ENCODE measurements at regions not wholly inside any gene's neighbourhood (a gene's known extent, or its start where the extent isn't known, plus 50 kb on each side); places are given as distances from the start of the nearest gene placed in this dataset.

DNA sequence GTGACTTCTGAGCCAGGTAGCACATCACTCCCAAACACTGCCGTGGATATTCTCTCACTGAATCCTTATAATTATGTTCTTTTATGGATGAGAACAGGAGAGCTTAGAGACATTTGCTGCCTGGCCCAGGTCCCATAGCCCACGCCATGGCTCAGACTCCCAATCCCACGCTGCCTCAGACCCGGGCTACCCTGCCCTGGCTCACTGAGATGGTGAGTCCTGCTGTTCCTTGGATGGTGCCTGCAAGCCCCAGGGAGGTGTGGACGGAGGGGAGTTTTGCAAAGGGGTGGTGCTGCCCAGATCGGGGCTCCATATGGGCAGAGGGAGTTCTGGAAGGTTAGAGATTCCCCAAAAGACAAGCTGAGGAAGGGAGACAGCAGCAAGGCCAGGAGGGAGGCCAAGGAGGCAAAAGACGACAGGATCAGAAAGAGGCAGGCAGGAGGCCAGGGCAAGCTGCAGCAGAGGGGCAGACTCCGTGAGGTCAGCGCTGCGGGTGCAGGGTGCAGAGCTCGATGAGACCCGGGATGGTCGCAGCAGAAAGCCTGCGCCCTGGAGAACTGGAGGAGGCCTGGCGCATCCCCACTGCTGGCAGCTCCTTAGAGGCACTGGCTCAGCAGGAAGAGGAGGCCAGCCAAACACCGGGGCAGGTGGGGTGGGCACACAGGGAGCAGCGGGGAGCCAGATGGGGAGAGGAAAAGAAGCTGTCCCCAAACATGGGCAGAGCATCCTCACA lies 95.7 kb upstream of the ALDH1A3 start:
- peak; percentile 39 for DNase-seq (ENCODE audit: low spot score)

DNA sequence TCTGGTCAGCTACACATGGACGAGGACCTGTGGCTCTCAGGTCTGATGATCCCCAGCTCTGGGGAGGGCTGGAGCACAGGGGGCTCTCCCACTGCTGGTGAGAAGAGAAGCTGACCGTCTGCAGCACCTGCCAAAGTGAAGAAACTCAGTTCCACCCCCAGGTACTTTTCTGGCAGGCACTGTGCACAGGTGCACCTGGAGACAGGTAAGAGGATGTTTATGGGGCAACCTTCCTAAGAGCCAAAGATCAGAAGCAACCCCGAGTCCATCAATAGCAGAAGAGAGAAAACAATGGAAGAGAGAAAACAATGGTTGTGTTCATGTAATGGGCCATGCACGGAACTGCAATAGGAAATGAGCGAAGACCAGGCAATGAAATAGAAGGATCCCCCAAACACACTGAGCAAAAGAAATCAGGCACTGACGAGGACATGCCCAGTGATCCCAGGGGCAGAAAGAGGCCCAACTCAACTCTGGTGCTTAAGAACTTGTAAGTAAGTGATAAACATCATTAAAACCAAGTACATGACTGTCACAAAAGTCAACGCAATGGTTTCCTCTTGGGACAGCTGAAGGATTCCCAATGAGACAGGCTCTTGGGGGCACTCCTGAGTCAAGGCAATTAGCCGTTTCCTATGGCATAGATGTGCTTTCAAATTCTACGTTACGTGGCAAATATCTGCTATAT lies 95.0 kb upstream of the ALDH1A3 start:
- DNase-seq (ENCODE audit: low spot score): peak; percentile 16

DNA sequence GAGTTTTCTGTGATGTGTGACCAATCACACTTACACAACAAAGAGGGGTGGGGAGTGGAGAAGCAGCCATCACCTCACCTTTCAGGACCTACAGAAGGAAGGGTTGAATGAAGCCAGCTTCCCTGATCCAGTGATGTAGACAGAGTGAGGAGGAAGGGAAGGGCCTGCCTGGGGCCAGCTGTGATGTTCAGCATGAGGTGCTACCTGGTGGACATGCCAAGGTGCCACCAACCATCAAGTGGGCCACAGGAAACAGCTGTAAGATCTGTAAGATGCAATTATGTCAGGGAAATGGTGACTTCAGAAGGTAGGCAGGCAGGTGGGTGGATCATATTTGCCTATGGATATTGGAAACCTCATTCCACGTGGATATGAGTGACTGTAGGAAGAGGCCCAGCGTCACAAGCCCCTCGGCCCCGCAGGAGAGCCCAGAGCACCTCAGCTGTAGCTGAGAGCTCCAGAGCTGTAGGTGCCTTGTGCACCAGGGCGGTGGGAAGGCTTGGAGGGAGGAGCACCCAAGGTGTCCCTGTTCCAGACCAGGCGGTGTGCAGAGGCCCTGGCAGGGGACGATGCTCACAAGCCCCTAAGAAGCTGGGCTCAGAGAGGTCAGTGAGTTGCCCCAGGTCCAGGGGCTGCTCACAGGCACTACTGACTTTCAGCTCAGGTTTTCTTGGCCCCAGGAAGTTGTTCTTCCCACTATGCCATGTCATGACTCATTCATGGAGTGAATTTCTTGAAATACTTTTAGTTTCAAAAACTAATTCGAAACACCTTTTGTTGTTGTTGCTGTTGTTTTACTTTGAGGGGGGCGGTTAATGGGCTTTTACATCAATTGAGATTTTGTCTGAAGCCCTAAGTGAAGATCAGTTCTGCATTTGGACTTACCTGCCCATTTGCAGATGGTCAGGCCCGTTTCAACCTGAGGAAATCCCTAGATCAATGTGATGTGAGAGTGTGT lies 94.2 kb upstream of the ALDH1A3 start:
- peak; percentile 33 for DNase-seq (ENCODE audit: low spot score)

DNA sequence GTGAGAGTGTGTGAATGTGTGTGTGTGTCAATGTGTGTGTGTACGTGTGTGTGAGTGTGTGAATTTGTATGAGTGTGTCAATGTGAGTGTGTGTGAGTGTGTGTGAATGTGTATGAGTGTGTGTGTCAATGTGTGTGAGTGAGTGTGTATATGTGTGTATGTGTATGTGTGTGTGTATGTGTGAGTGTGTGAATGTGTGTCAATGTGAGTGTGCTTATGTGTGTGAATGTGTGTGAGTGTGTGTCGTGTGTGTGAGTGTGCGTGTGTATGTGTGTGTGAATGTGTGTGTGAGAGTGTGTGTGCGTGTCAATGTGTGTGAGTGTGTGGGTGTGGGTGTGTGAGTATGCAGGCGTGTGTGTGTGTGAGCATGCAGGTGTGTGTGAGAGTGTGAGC lies 93.5 kb upstream of the ALDH1A3 start:
- peak; percentile 25 for DNase-seq (ENCODE audit: low spot score)

DNA sequence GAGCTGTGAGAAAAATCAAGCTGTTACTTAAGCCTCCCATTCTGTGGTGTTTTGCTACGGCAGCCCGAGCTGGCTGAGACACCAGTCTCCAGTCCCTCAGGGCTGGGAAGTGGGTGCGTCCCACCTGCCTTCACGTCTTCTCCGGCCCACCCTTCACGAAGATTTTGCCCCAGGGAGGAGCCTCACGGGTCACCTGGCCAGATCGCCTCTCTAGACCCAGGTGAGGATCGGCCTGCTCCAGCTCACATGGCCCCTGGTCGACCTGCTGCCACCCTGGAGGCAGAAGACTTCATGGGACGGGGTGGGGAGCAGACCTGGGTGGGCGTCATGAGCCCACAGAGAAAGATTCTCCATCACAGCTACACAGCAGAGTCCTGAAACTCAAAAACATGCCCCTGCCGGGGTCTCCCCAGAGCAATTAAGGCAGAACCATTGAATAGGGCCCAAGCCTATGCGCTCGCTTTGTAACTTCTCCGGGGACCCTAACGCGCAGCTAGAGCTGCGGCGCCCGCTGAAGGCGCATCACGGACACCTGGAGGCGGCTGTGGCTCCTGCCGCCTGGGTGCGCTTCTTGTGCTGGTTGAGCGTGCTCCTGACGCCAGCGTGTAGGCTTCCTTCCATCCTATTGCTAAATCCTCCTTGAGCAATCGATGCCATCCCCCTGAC lies 92.6 kb upstream of the ALDH1A3 start:
- DNase-seq (ENCODE audit: low spot score): peak; percentile 34

DNA sequence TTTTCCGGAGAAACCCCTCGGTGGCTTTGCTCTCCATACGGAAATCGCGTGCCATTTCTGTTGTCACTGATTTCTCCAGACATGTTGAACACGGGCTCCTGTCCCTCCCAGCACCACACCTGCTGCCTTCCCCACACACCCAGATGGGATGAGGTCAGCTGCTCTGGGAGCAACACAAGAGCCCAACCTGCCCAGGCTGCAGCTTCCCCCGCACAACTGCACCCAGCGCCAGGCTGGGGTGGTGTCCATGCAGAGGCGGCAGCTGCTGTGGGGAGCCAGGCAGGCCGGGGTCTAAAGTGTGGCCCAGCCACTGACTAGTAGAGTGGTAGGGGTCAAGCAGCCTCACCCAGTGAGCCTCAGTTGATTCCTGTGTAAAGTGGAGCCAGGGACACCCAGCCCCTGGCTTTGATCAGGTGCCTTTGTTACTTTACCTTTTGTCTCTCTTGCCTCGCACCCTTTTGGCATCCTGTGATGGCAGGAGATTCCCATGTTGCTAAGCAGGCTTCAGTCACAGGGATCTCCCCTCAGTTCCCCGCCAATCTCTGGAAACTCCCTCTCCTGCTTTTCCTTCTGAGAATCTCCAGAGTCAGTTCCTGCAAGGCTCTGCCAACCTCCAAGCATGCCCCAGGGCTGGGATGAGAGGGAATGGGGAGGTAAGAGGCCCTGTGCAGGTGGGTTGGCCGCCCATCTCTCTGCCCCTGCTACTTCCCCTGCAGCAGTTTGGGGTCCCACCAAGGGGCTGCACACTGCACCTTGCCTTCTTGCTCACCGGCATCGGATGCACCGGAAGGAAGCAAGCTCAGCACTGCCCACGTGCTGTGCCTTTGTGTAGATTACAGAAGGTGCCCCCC lies 91.8 kb upstream of the ALDH1A3 start:
- peak; percentile 38 for DNase-seq (ENCODE audit: low spot score)

DNA sequence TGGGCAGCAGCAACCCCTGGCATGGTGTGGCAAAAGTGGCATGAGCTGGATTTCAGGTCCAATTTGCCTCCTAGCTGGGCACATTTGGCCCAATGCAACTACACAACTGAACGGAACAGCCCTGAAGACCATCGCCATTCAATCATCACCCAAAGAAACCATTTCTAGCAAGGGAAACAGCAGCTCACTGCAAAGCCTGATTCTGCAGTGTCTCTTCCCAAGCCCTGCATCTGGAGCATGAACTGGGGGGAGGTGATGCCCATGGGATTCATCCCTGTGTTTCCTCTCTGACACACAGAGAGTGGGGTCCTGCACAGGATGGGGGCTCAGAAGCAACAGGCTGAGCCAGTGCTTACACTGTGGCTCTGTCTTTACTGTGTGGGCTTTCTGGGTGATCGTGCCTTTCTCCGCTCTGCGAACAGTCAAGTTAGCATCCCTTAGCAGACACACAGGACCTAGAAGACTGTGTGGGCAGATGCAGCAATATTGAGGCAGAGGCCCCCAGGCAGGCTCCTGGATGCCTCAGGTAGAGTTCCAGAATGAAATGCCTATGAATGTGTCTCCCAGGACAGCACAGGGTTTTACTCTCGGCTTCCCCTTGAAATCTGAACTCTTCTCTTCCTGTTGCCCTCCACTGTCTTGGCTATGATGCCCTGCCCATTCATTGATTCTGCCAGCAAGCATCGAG lies 91.1 kb upstream of the ALDH1A3 start:
- peak; percentile 34 for DNase-seq (ENCODE audit: low spot score)

DNA sequence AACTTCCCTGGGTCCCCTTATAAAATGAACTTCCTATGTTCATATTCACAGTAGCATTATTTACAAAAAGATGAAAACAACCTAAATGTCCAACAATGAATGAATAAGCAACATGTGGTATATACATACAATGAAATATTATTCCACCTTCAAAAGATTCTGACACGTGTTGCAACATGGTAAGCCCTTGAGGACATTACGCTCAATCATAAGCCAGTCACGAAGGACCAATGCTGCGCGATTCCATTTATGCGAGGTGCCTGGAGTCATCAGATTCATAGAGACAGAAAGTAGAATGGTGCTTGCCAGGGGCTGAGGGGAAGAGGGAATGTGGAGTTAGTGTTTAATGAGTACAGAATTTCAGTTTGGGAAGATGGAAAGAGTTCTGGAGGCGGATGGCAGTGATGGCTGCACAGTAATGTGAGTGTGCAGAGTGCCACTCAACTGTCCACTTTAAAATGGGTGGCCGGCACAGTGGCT lies 88.8 kb upstream of the ALDH1A3 start:
- DNase-seq (ENCODE audit: low spot score): peak; percentile 10

DNA sequence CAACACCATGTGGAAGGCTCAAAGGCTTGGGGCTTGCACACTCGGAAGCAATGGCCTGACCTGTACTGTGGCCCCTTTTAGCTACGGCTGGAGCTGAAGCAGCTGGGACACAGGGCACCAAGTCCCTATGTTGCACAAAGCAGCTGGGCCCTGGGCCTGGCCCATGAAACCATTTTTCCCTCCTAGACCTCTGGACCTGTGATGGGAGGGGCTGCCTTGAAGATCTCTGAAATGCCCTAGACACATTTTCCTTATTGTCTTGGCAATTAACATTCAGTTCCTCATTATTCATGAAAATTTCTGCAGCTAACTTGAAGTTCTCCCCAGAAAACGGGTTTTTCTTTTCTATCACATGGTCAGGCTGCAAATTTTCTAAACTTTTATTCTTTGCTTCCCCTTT lies 85.6 kb upstream of the ALDH1A3 start:
- peak; percentile 15 for DNase-seq (ENCODE audit: low spot score)

DNA sequence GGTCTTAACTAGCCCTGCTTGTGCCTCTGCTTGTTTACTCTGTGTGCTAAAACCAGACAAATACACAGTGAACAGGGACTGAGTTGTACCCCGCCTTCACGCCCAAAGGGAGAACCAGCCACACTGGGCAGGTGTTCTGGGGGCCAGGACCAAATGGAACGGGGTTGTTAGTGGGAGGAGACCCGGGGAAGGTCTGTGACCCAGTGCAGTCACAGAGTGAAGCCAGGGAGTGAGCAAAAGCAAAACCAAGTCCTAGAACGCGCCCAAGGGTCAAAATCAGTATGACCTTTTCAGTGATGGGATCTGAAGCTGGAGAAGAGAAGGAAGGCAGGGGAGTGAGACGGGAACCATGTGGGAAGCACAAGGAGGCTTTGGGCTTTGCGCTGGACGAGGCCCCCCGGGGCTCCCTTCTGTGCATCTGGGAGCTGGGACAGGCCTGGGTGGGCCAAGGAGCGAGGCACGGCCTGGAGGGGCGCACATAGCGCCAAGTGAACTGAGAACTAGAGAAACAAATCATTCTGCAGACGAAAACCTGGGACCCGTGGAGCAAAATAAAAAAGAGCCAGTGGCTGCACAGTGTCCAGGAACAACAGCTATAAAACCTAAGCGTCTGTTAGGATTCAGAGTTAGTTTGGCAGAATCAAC lies 78.3 kb upstream of the ALDH1A3 start:
- DNase-seq (ENCODE audit: low spot score): no peak

DNA sequence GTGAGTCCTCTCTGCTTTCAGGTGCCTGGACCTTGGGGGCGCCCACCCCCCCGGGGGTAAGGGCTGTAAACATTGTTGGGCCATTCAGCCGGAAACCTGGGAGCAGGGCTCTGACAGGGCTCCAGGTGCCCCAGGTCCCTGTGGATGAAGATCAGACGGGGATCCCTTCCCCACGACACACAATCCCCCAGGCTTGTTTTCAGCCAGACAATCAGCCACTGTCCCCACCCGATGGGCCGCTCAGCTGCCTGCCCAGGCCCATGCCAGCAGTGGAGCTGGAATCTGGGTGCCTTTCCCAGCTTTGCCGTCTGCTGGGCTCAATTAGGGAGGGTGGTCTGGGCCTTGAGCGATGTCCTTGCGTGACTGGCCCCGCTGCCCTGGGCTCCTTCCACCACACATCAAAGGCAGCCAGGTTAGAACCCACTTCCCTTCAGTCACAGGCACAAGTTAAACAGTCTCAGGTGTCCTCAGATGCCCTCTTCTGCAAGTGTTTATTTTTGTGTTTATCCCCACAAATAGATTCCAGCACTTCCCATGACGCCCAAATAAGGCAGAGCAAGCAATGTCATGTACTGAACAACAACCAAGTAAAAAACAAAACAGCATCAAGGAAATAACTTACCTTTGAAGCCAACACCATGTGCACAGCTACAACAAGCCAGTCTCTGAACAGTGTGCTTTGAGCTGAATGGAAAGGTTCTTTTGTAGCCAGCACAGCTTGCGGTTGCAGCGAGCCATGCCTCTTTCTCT lies 77.0 kb upstream of the ALDH1A3 start:
- no peak for DNase-seq (ENCODE audit: low spot score)

DNA sequence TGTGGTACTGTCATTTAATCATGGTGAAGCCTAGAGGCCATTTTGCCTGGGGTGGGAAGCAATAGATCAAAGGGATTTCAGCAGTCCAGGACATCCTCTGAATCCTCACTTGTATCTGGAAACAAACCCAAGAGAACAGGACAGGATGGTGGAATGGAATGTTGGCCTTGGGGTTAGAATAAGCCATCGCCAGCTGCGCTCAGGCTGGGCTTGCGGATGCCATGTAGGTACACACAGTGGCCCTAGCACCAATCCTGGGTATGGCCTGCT lies 76.5 kb upstream of the ALDH1A3 start:
- DNase-seq (ENCODE audit: low spot score): no peak

DNA sequence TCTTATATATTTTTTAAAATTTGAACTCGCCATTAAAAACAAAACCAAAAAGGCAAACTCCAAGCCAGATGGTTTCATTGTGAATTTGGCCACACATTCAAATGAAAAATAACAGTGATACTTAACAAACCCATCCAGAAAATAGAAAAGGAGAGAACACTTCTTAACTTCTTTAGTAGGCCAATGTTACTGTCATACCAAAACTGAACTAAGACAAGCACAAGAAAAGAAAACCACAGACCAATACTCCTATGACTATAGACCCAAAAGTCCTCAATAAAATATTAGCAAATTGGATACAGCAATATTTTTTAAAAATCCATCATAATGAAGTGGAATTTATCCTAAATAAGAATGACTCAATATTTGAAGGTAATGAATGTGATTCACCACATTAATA lies 73.5 kb upstream of the ALDH1A3 start:
- no peak for DNase-seq (ENCODE audit: low spot score)

DNA sequence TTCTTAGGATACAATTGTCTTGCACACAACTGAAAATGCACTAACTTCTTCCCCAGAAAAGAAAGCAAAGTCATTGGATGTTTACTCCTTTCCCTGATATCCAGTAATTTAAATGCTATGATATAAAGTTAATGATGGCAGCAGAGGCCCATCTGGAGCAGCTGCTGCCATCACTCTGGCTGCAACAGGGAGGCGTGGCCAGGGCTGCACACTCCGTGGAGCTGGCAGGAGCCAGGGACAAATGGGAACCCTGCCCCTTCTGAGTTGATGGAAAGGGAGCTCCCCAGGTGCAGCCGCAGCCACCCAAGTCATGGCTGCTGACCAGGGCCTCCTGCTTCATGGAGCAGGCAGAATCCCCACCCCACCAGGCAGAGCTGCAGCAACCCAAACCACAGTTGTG lies 72.6 kb upstream of the ALDH1A3 start:
- no peak for DNase-seq (ENCODE audit: low spot score)

DNA sequence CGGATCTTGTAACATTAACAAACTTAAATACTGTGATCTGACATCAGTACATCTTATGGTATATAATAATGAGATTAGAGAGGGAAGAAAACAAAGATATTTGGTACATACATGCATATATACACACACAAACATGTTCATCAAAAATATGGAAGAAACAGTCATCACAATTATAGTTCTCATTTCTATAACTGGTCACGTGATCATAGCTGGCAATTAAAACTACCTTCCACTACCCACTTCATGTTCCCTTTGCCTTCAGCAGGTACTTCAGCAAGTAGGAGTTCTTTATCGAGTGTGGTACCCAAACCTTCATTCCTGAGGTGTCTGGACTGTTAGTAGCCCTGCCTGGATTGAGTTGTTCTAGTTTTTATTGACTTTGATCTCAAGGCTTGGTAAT lies 70.9 kb upstream of the ALDH1A3 start:
- DNase-seq (ENCODE audit: low spot score): no peak

DNA sequence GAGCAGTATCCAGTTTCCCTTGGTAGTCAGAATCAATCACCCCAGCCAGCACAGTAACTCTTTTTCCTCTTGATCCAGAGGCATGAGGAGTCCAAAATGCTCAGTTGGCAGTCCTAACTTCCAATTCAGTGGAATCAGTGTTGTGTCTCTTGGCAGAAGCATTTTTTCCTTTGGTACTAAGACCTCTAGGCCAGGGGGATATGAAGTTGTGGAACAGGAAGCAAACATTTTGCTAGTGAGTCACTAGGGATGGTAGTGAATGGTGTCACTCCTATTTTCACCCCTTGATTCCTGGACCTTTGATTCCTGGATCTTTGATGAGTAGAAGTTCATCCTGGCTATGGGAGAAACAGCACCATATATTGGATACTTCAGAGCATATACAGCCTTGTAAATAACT lies 70.5 kb upstream of the ALDH1A3 start:
- DNase-seq (ENCODE audit: low spot score): no peak

DNA sequence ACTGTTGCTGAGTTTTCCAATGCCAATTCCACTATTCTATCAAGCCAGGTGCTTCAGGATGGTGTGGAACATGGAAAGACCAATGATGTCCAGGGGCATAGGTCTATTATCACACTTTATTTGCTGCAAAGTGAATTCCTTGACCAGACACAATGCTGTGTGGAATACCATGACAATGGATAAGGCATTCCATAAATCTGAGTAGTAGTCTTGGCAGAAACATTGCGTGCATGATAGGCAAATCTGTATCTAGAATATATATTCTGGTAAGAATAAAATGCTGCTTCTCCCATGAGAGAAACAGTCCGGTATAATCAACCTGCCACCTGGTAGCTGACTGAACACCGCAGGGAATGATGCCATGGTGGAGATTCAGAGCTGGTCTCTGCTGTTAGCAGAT lies 70.0 kb upstream of the ALDH1A3 start:
- DNase-seq (ENCODE audit: low spot score): no peak

DNA sequence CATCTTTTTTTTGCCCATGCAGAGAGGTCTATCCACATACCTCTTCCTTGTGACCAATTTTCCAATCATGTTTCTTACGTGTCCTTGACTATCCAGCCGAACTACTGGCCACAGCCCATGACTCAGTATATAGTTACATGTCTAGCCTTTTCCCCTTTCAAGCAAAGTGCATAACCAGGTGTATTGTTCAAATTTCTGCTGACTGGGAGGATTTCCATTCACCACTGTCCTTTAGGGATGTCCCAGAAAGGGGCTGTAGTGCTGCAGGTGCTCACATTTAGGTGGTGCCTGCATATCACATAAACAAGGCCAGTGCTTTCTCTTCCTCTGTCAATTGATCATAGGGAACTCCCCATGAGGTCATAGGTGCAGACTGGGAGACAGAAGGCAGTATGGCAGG lies 69.4 kb upstream of the ALDH1A3 start:
- no peak for DNase-seq (ENCODE audit: low spot score)

DNA sequence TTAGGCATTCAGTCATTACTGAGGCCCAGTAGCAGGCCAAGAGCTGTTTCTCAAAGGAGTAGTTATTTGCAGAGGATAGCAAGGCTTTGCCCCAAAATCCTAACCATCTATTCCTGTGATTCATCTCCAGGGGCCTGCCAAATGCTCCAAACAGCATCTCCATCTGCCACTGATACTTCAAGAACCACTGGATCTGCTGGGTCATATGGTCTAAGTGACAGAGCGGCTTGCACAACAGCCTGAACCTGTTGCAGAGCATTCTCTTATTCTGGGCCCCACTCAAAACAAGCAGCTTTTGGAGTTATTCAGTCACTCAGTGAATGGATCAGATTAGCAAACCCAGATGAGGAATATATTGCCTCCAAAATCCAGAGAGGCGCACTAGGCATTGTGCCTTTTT lies 68.8 kb upstream of the ALDH1A3 start:
- no peak for DNase-seq (ENCODE audit: low spot score)

DNA sequence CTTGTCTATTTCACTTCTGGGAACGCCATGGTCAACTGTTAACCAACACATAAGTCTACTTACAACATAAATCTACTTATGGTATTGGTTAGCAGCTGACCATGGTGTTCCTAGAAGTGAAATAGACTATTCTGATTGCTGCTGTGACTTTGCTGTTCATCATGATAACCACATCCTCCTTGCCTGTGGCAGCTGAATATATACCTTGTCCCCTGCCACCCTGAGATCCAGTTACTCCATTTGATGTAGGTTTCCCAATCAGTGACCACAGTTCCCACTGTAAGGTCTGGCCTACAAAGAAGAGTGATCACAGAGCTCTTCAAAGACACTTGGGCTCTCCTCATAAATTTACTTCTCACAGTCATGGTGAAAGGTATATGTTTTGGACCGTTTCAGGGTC lies 66.8 kb upstream of the ALDH1A3 start:
- no peak for DNase-seq (ENCODE audit: low spot score)

All from ecto neural progenitor cell (in vitro differentiated cells).